Kasumi-1 (cell line): ENCODE measurements at regions not wholly inside any gene's neighbourhood (a gene's known extent, or its start where the extent isn't known, plus 50 kb on each side); places are given as distances from the start of the nearest gene placed in this dataset.
"Not testable (repeated sequence)": the region's sequence is repeated elsewhere in the genome, so short reads cannot be mapped to it uniquely, and the experiment has no call there.

ENCODE experiments used
- DNase-seq, 2 experiments: peaks; one replicate each; lab custom pipeline; 2025; lab: John Stamatoyannopoulos, UW

- no peak for DNase-seq
These were observed 127.7 kb upstream of the ZNF267 start for GRCh38 chr16:31745900-31746299.

- DNase-seq, result no peak
These were observed 118.5 kb upstream of the ZNF267 start for GRCh38 chr16:31754998-31755615.

GRCh38 chr16:31764103-31764502 is 109.5 kb upstream of the ZNF267 start:
- DNase-seq, result no peak

DNA sequence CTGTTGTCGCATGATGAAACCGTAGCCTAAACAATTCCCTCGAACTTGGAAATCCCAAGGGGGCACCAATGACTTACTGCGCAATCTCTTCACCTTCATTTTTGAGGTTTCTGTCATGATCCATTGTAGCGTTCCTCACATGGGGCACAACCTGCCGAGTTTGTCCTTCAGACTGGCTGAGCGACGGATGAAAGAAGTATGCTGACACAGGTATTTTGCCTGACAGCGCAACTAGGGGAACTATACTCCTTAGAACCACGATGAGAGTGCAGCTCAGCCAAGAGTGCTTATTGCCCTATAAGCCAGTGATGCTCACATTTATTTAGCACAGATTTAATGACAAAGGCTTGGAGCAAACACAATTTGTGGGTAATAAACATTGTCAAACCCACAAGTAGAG is 106.3 kb upstream of the ZNF267 start:
- DNase-seq, result no peak

DNA sequence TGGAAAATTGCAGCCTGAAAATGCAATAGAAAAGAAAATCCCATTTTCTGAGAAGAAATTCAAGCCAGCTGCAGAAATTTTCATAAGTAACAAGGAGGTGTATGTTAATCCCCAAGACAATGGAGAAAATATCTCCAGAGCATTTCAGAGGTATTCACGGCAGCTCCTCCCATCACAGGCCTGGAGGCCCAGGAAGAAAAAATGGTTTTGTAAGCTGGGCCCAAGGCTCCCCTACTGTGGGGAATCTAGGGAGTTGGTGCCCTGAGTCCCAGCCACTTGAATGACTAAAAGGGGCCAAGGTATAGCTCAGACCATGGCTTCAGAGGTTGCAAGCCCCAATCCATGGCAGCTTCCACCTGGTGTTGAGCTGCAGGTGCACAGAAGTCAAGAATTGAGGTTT is 93.3 kb upstream of the ZNF267 start:
- no peak for DNase-seq

DNA sequence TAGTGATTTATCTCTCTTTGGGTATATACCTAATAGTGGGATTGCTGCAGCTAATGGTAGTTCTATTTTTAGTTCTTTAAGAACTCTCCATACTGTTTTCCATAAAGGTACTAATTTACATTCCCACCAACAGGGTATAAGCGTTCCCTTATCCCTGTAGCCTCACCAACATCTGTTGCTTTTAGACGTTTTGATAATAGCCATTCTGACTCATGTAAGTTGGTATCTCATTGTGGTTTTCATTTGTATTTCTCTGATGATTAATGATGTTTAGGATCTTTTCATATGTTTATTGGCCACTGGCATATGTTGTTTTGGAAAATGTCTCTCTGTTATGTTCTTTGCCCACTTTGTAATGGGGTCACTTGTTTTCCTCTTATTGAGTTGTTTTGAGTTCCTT is 88.5 kb upstream of the ZNF267 start:
- no peak for DNase-seq

DNA sequence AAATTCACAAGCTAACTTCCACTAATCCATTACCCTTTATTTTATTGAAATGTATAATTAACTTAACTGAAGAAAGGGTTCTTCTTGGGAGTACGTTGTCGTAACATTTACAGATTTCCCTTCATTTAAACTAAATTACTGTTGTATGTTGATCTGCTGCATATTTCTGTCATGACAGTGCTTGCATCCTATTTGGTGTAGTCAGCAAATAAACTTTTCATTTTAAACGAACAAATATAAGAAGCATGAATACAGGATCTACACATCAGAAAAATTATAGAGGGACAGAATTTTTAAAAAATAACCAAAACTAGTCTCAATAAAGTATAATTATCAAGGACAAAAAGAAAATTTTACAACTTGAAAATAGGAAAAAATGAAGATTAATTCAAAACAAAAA is 66.5 kb upstream of the ZNF267 start:
- DNase-seq, result no peak

- DNase-seq, result no peak
These were observed 62.7 kb upstream of the ZNF267 start for GRCh38 chr16:31810863-31811262.

GRCh38 chr16:31816141-31816540 is 57.5 kb upstream of the ZNF267 start:
- not testable (repeated sequence) for DNase-seq

GRCh38 chr16:31819386-31819785 is 54.2 kb upstream of the ZNF267 start:
- DNase-seq, result no peak

DNA sequence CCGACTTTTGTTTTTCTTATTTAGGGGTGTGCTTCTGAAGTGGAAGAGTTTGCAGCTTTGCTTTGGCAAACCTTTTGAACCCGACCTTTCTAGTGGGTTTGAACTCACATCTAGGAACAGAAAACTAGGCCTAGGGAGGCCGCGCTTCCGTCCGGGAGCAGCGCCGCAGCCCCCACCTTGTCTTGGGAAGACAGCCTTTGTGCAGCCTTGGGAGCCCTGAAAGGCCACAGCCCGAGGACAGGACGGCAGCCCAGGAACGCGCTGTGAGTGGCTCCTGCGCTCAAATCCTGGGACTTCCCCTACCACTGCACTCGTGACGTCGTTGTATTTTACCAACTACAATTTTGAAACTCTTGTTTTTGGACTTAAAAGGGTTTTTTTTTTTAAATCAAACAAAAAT is 53.7 kb upstream of the ZNF267 start:
- DNase-seq, result no peak
